NB4 (cell line): ENCODE measurements at regions not wholly inside any gene's neighbourhood (a gene's known extent, or its start where the extent isn't known, plus 50 kb on each side); places are given as distances from the start of the nearest gene placed in this dataset.

Experiments
- CTCF ChIP-seq: IDR thresholded peaks from one replicate; pipeline ENCODE4 v1.5.1; 2012; ENCODE audit warnings: low read depth, low read length
- MAX ChIP-seq: IDR thresholded peaks from 2 replicates; pipeline ENCODE4 v1.6.1; 2011; ENCODE audit warnings: low read depth, low read length
- POLR2A ChIP-seq: IDR thresholded peaks from 2 replicates; pipeline ENCODE4 v1.6.1; 2011; ENCODE audit warnings: mild to moderate bottlenecking; ENCODE audit not compliant: insufficient read length; ENCODE audit errors: extremely low read depth

GRCh38 chr4:123953566-123953965 lies 557.0 kb downstream of the SPRY1 start:
- TF ChIP-seq POLR2A (no peak), CTCF (no peak), MAX (no peak)
